Inflammatory macrophage treated with lipopolysaccharide for 1 hour (primary cell): ENCODE measurements at regions not wholly inside any gene's neighbourhood (a gene's known extent, or its start where the extent isn't known, plus 50 kb on each side); places are given as distances from the start of the nearest gene placed in this dataset.
A peak's percentile ranks its signal among the peaks of the same experiment; 100 is the strongest.
"Not testable (repeated sequence)": the region's sequence is repeated elsewhere in the genome, so short reads cannot be mapped to it uniquely, and the experiment has no call there.

Experiments
- DNase-seq, 2 donors: peaks; one replicate each; pipeline ENCODE4 v3.0.0-alpha.2; 2020 to 2022

GRCh38 chr4:179164267-179164999, 1722.2 kb upstream of the AGA start:
- no peak for DNase-seq

- DNase-seq: no peak
Observed at GRCh38 chr4:179165000-179165738, 1722.9 kb upstream of the AGA start.

GRCh38 chr4:179165862-179166261, 1723.6 kb upstream of the AGA start:
- DNase-seq: no peak

GRCh38 chr4:179170308-179170707, 1728.1 kb upstream of the AGA start:
- not testable (repeated sequence) for DNase-seq

GRCh38 chr4:179182741-179183140, 1740.5 kb upstream of the AGA start:
- no peak for DNase-seq

- DNase-seq: no peak
Observed at GRCh38 chr4:179195887-179196286, 1753.7 kb upstream of the AGA start.

- DNase-seq: no peak
Observed at GRCh38 chr4:179196511-179196910, 1754.3 kb upstream of the AGA start.

- no peak for DNase-seq
Observed at GRCh38 chr4:179200681-179201080, 1758.4 kb upstream of the AGA start.

GRCh38 chr4:179225594-179225993, 1783.4 kb upstream of the AGA start:
- DNase-seq: no peak

- no peak for DNase-seq
Observed at GRCh38 chr4:179248821-179249220, 1806.6 kb upstream of the AGA start.

GRCh38 chr4:179268791-179269190, 1826.6 kb upstream of the AGA start:
- no peak for DNase-seq

GRCh38 chr4:179272282-179272681, 1830.0 kb upstream of the AGA start:
- no peak for DNase-seq

- no peak for DNase-seq
Observed at GRCh38 chr4:179278647-179279046, 1836.4 kb upstream of the AGA start.

GRCh38 chr4:179285696-179286095, 1843.5 kb upstream of the AGA start:
- DNase-seq: no peak

GRCh38 chr4:179291657-179292056, 1849.4 kb upstream of the AGA start:
- no peak for DNase-seq

- DNase-seq: no peak
Observed at GRCh38 chr4:179292468-179292867, 1850.2 kb upstream of the AGA start.

- DNase-seq: peak; percentile 6 to 63
Observed at GRCh38 chr4:179307297-179308136, 1865.3 kb upstream of the AGA start.

- DNase-seq: no peak
Observed at GRCh38 chr4:179313823-179314222, 1871.6 kb upstream of the AGA start.

GRCh38 chr4:179325181-179325580, 1882.9 kb upstream of the AGA start:
- DNase-seq: no peak

GRCh38 chr4:179328627-179329026, 1886.4 kb upstream of the AGA start:
- DNase-seq: no peak

- DNase-seq: no peak
Observed at GRCh38 chr4:179331362-179331761, 1889.1 kb upstream of the AGA start.

GRCh38 chr4:179344861-179345260, 1902.6 kb upstream of the AGA start:
- DNase-seq: no peak

GRCh38 chr4:179352221-179352620, 1910.0 kb upstream of the AGA start:
- DNase-seq: no peak

GRCh38 chr4:179353786-179354185, 1911.5 kb upstream of the AGA start:
- no peak for DNase-seq
